HepG2 (cell line): ENCODE measurements at regions not wholly inside any gene's neighbourhood (a gene's known extent, or its start where the extent isn't known, plus 50 kb on each side); places are given as distances from the start of the nearest gene placed in this dataset.

Source experiments
- CREM ChIP-seq, 2 experiments: sonication (generic) in 1 of 2; formaldehyde crosslinking in 1 of 2; IDR thresholded peaks; 2 replicates each; pipeline versions ENCODE4 v1.4.0 to v1.6.1; 2016 to 2020; ENCODE audit warnings: antibody characterized with exemption in 1 of 2, mild to moderate bottlenecking in 1 of 2, missing genetic modification reagents in 1 of 2
- DR1 ChIP-seq: sonication (generic); formaldehyde crosslinking; IDR thresholded peaks from 2 replicates; pipeline ENCODE4 v1.8.0; 2021; ENCODE audit warnings: mild to moderate bottlenecking, missing genetic modification reagents, inconsistent platforms
- FOXA3 ChIP-seq: IDR thresholded peaks from 2 replicates; pipeline ENCODE4 v1.6.1; 2016; ENCODE audit warnings: missing genetic modification reagents, missing compliant biosample characterization
- HNF4G ChIP-seq, 2 experiments: sonication (generic) in 1 of 2; formaldehyde crosslinking in 1 of 2; IDR thresholded peaks; 2 replicates each; pipeline versions ENCODE4 v1.4.0 to v1.6.1; 2011 to 2020; ENCODE audit warnings: borderline replicate concordance in 2 of 2, low read depth in 2 of 2, mild to moderate bottlenecking in 2 of 2, low read length in 1 of 2, missing genetic modification reagents in 1 of 2, moderate library complexity in 1 of 2
- RARA ChIP-seq: IDR thresholded peaks from 2 replicates; pipeline ENCODE4 v1.6.1; 2016; ENCODE audit warnings: missing genetic modification reagents, missing compliant biosample characterization
- RCOR2 ChIP-seq: IDR thresholded peaks from 2 replicates; pipeline ENCODE4 v1.6.1; 2016; ENCODE audit warnings: missing biosample characterization, missing genetic modification reagents
- RXRB ChIP-seq: IDR thresholded peaks from 2 replicates; pipeline ENCODE4 v1.6.1; 2016; ENCODE audit warnings: borderline replicate concordance, missing genetic modification reagents, missing compliant biosample characterization
- SAP130 ChIP-seq: IDR thresholded peaks from 2 replicates; pipeline ENCODE4 v1.6.1; 2016; ENCODE audit warnings: low read depth
- SIX1 ChIP-seq: sonication (generic); formaldehyde crosslinking; IDR thresholded peaks from 2 replicates; pipeline ENCODE4 v1.4.0; 2020; ENCODE audit warnings: missing genetic modification reagents, borderline replicate concordance
- SIX4 ChIP-seq: sonication (generic); formaldehyde crosslinking; IDR thresholded peaks from 2 replicates; pipeline ENCODE4 v1.4.0; 2020; ENCODE audit warnings: missing genetic modification reagents
- SOX13 ChIP-seq, 3 experiments: fragments of 450-650 bp in 1 of 3; sonication (generic) in 1 of 3; formaldehyde crosslinking in 1 of 3; IDR thresholded peaks in 2 of 3; conservative IDR thresholded peaks in 1 of 3; 2 replicates each; pipeline versions ENCODE4 v1.5.0 to v1.6.1; 2016 to 2020; ENCODE audit warnings: antibody characterized with exemption in 1 of 3, mild to moderate bottlenecking in 1 of 3, missing compliant biosample characterization in 1 of 3, missing genetic modification reagents in 1 of 3, moderate library complexity in 1 of 3
- SOX6 ChIP-seq, 2 experiments: fragments of 450-650 bp in 1 of 2; sonication (generic) in 1 of 2; formaldehyde crosslinking in 1 of 2; IDR thresholded peaks; 2 replicates each; pipeline versions ENCODE4 v1.4.0 to v1.6.1; 2017 to 2020; ENCODE audit warnings: antibody characterized with exemption in 1 of 2, mild to moderate bottlenecking in 1 of 2, missing genetic modification reagents in 1 of 2
- TEAD3 ChIP-seq: optimal IDR thresholded peaks from 2 replicates; pipeline ENCODE3; 2016; ENCODE audit warnings: borderline replicate concordance
- TF ChIP-seq, protein P1 (sequence below): IDR thresholded peaks from 2 replicates; pipeline ENCODE4 v1.4.0; 2020; ENCODE audit warnings: mild to moderate bottlenecking, missing genetic modification reagents
- TF ChIP-seq, protein P2 (sequence below): sonication (generic); formaldehyde crosslinking; IDR thresholded peaks from 2 replicates; pipeline ENCODE4 v1.4.0; 2020; ENCODE audit warnings: missing genetic modification reagents, borderline replicate concordance
- TF ChIP-seq, protein P3 (sequence below): IDR thresholded peaks from 2 replicates; pipeline ENCODE4 v1.6.1; 2016; ENCODE audit warnings: missing compliant biosample characterization, missing genetic modification reagents, borderline replicate concordance
- TF ChIP-seq, protein P4 (sequence below): sonication (generic); formaldehyde crosslinking; IDR thresholded peaks from 2 replicates; pipeline ENCODE4 v1.5.0; 2020; ENCODE audit warnings: missing genetic modification reagents
- TF ChIP-seq, protein P5 (sequence below): sonication (generic); formaldehyde crosslinking; IDR thresholded peaks from 2 replicates; pipeline ENCODE4 v1.8.0; 2022; ENCODE audit warnings: mild to moderate bottlenecking, missing genetic modification reagents, moderate library complexity
- TF ChIP-seq, protein P6 (sequence below): sonication (generic); formaldehyde crosslinking; IDR thresholded peaks from 2 replicates; pipeline ENCODE4 v1.5.0; 2020; ENCODE audit warnings: missing genetic modification reagents, mild to moderate bottlenecking, borderline replicate concordance

DNA sequence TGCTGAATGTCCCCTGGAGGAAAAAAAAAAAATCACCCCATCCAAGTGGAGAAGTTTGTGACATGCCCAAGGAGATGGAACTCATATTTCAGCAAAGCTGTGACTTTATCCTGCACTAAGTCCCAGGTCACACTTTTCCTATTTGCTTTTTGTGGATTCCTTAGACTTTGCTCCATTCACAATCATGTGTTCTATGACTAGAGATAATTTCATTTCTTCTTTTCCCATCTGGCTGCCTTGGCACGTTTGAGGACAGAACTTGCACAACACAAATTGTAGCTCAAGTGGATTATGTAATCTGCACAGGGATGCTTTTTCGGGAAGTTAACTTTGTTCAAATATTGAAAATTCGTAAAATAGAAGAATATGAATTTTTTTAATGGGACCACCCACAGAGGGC is 100.7 kb upstream of the PTPN1 start (continued):
- no peak for TF ChIP-seq SOX6 (IDR thresholded peaks at IDR 0.05)
- TF ChIP-seq SOX6 (CRISPR knock-in tag; IDR thresholded peaks at IDR 0.05) = peak; percentile 50
- TF ChIP-seq, protein P1, sequence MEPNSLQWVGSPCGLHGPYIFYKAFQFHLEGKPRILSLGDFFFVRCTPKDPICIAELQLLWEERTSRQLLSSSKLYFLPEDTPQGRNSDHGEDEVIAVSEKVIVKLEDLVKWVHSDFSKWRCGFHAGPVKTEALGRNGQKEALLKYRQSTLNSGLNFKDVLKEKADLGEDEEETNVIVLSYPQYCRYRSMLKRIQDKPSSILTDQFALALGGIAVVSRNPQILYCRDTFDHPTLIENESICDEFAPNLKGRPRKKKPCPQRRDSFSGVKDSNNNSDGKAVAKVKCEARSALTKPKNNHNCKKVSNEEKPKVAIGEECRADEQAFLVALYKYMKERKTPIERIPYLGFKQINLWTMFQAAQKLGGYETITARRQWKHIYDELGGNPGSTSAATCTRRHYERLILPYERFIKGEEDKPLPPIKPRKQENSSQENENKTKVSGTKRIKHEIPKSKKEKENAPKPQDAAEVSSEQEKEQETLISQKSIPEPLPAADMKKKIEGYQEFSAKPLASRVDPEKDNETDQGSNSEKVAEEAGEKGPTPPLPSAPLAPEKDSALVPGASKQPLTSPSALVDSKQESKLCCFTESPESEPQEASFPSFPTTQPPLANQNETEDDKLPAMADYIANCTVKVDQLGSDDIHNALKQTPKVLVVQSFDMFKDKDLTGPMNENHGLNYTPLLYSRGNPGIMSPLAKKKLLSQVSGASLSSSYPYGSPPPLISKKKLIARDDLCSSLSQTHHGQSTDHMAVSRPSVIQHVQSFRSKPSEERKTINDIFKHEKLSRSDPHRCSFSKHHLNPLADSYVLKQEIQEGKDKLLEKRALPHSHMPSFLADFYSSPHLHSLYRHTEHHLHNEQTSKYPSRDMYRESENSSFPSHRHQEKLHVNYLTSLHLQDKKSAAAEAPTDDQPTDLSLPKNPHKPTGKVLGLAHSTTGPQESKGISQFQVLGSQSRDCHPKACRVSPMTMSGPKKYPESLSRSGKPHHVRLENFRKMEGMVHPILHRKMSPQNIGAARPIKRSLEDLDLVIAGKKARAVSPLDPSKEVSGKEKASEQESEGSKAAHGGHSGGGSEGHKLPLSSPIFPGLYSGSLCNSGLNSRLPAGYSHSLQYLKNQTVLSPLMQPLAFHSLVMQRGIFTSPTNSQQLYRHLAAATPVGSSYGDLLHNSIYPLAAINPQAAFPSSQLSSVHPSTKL (CRISPR knock-in tag) = peak; percentile 68; the same call in 1 of the 2 replicates
- TF ChIP-seq, protein P2, sequence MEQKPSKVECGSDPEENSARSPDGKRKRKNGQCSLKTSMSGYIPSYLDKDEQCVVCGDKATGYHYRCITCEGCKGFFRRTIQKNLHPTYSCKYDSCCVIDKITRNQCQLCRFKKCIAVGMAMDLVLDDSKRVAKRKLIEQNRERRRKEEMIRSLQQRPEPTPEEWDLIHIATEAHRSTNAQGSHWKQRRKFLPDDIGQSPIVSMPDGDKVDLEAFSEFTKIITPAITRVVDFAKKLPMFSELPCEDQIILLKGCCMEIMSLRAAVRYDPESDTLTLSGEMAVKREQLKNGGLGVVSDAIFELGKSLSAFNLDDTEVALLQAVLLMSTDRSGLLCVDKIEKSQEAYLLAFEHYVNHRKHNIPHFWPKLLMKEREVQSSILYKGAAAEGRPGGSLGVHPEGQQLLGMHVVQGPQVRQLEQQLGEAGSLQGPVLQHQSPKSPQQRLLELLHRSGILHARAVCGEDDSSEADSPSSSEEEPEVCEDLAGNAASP (CRISPR knock-in tag) = peak; percentile 12; the same call in 1 of the 2 replicates
- TF ChIP-seq, protein P3, sequence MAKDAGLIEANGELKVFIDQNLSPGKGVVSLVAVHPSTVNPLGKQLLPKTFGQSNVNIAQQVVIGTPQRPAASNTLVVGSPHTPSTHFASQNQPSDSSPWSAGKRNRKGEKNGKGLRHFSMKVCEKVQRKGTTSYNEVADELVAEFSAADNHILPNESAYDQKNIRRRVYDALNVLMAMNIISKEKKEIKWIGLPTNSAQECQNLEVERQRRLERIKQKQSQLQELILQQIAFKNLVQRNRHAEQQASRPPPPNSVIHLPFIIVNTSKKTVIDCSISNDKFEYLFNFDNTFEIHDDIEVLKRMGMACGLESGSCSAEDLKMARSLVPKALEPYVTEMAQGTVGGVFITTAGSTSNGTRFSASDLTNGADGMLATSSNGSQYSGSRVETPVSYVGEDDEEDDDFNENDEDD (CRISPR knock-in tag) = no peak
- peak; percentile 17; the same call in 1 of the 2 replicates for TF ChIP-seq RXRB (CRISPR knock-in tag)
- no peak for TF ChIP-seq DR1 (CRISPR knock-in tag)
- TF ChIP-seq, protein P4, sequence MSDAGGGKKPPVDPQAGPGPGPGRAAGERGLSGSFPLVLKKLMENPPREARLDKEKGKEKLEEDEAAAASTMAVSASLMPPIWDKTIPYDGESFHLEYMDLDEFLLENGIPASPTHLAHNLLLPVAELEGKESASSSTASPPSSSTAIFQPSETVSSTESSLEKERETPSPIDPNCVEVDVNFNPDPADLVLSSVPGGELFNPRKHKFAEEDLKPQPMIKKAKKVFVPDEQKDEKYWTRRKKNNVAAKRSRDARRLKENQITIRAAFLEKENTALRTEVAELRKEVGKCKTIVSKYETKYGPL = peak; percentile 74; the same call in 1 of the 2 replicates
- TF ChIP-seq SIX4 (CRISPR knock-in tag) = 0 out of 2 replicates have a peak, but pooled peaks have one; percentile 11
- TF ChIP-seq FOXA3 (CRISPR knock-in tag) = peak; percentile 25; the same call in 1 of the 2 replicates
- TF ChIP-seq, protein P5, sequence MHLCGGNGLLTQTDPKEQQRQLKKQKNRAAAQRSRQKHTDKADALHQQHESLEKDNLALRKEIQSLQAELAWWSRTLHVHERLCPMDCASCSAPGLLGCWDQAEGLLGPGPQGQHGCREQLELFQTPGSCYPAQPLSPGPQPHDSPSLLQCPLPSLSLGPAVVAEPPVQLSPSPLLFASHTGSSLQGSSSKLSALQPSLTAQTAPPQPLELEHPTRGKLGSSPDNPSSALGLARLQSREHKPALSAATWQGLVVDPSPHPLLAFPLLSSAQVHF (CRISPR knock-in tag) = no peak
- TF ChIP-seq RCOR2 = peak; percentile 29; the same call in 1 of the 2 replicates
- TF ChIP-seq HNF4G (IDR thresholded peaks at IDR 0.05; ENCODE audit: borderline replicate concordance, low read depth, low read length) = 0 out of 2 replicates have a peak, but pooled peaks have one; percentile 2
- no peak for TF ChIP-seq HNF4G (CRISPR knock-in tag; IDR thresholded peaks at IDR 0.05; ENCODE audit: borderline replicate concordance, low read depth)
- TF ChIP-seq RARA (CRISPR knock-in tag) = peak; percentile 31; the same call in 1 of the 2 replicates
- 0 out of 2 replicates have a peak, but pooled peaks have one; percentile 34 for TF ChIP-seq CREM (IDR thresholded peaks at IDR 0.05)
- TF ChIP-seq CREM (CRISPR knock-in tag; IDR thresholded peaks at IDR 0.05) = no peak
- TF ChIP-seq TEAD3 (CRISPR knock-in tag) = peak; percentile 8
- peak; percentile 22; the same call in 1 of the 2 replicates for TF ChIP-seq SAP130 (CRISPR knock-in tag)
- TF ChIP-seq, protein P6, sequence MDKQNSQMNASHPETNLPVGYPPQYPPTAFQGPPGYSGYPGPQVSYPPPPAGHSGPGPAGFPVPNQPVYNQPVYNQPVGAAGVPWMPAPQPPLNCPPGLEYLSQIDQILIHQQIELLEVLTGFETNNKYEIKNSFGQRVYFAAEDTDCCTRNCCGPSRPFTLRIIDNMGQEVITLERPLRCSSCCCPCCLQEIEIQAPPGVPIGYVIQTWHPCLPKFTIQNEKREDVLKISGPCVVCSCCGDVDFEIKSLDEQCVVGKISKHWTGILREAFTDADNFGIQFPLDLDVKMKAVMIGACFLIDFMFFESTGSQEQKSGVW (CRISPR knock-in tag) = no peak
- TF ChIP-seq SOX13 (IDR thresholded peaks at IDR 0.05) = peak; percentile 59
- TF ChIP-seq SOX13 (CRISPR knock-in tag; conservative IDR thresholded peaks at IDR 0.05 in 1 of 2, IDR thresholded peaks at IDR 0.05 in 1 of 2) = 0 out of 4 replicates have a peak, but pooled peaks of 1 of the 2 experiments have one; percentile 41
- TF ChIP-seq SIX1 (CRISPR knock-in tag) = peak; percentile 63; the same call in 1 of the 2 replicates
